Mesodermal cell (in vitro differentiated cells): ENCODE measurements at regions not wholly inside any gene's neighbourhood (a gene's known extent, or its start where the extent isn't known, plus 50 kb on each side); places are given as distances from the start of the nearest gene placed in this dataset.
"Not testable (repeated sequence)": the region's sequence is repeated elsewhere in the genome, so short reads cannot be mapped to it uniquely, and the experiment has no call there.

Source experiments
- H3K27ac ChIP-seq: 2 replicates; pipeline ENCODE4 v1.7.0; 2013; ENCODE audit warnings: mild to moderate bottlenecking, low read depth, low read length, moderate library complexity; ENCODE audit not compliant: severe bottlenecking
- H3K36me3 ChIP-seq: 2 replicates; pipeline ENCODE4 v1.7.1; 2013; ENCODE audit warnings: mild to moderate bottlenecking, low read length, moderate library complexity; ENCODE audit not compliant: control insufficient read depth, insufficient read depth
- H3K4me1 ChIP-seq: one replicate; pipeline ENCODE4 v1.7.1; 2013; ENCODE audit warnings: mild to moderate bottlenecking, low read length; ENCODE audit not compliant: insufficient read depth, control insufficient read depth, poor library complexity, severe bottlenecking
- H3K4me3 ChIP-seq: 2 replicates; pipeline ENCODE4 v1.7.0; 2013; ENCODE audit warnings: low read length, control low read depth, mild to moderate bottlenecking; ENCODE audit not compliant: insufficient read depth, poor library complexity, severe bottlenecking; ENCODE audit errors: extremely low read depth
- H3K9me3 ChIP-seq: 2 replicates; pipeline ENCODE4 v1.7.1; 2013; ENCODE audit warnings: mild to moderate bottlenecking, low read length, moderate library complexity; ENCODE audit not compliant: control insufficient read depth
- WGBS, 2 experiments: methylation state at CpG; one replicate each; pipeline ENCODE4 v1.1.5; 2013; ENCODE audit warnings: missing lambda C conversion rate in 2 of 2; ENCODE audit not compliant: insufficient coverage in 2 of 2; 5-methylcytosine and 5-hydroxymethylcytosine counted together

DNA sequence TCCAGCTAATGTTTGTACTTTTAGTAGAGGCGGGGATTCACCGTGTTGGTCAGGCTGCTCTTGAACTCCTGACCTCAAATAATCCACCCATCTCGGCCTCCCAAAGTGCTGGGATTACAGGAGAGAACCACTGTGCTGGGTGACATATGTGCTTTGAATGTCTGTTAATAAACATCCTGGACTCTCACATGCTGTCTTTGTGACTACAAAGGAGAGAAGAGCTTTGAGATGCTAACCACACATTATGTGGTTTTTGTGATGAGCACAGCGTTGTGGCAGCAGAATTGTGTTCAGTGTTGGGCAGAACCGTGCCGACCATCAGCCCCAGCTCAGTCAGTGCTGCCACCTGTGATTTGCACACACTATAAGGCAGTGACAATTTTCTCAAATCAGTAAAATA, 500.1 kb upstream of the KLF6 start:
- no peak overlapping the region for H3K27ac ChIP-seq
- H3K4me1 ChIP-seq, result peaks cover 17% of the 10 kb centered on the region
- 94 to 100% methylated on average over 2 to 3 of the region's 6 CpGs for WGBS, 2 experiments
- no peak overlapping the region for H3K4me3 ChIP-seq
- no peaks in the 10 kb centered on the region for H3K9me3 ChIP-seq
- H3K36me3 ChIP-seq, result no peaks in the 10 kb centered on the region

- WGBS, 2 experiments, result 90 to 95% methylated on average over 5 to 6 of the region's 7 CpGs
- Histone ChIP-seq H3K27ac (no peak overlapping the region), H3K9me3 (no peaks in the 10 kb centered on the region), H3K4me1 (peaks cover 21% of the 10 kb centered on the region), H3K4me3 (no peak overlapping the region), H3K36me3 (no peaks in the 10 kb centered on the region)
Measured at GRCh38 chr10:4283846-4284610, 499.0 kb upstream of the KLF6 start.

DNA sequence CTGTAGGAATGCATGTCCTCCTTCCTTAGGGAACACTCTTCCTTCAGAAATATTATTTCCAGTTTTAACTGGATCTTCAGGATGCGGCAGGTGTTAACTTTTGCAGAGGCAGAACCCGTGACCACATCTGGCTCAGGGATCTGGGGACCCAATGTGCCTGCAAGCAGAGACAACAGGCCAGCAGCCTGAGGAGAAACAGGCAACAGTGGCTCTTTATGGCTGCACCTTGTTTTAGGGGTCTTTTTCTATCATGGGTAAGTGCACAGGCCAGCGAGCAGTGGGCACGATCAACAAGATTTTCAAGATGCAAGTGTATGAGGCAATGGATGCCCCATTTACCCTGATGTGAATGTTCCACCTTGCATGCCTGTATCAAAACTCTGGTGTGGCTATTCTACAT, 497.5 kb upstream of the KLF6 start:
- Histone ChIP-seq H3K4me3 (no peak overlapping the region), H3K4me1 (peaks cover 21% of the 10 kb centered on the region), H3K9me3 (no peaks in the 10 kb centered on the region), H3K27ac (no peak overlapping the region), H3K36me3 (no peaks in the 10 kb centered on the region)
- 87 to 96% methylated on average over 3 to 4 of the region's 4 CpGs for WGBS, 2 experiments

GRCh38 chr10:4281190-4281825, 496.3 kb upstream of the KLF6 start:
- 79 to 91% methylated on average over 5 of the region's 6 CpGs for WGBS, 2 experiments
- Histone ChIP-seq H3K36me3 (no peaks in the 10 kb centered on the region), H3K4me3 (no peak overlapping the region), H3K4me1 (peaks cover 21% of the 10 kb centered on the region), H3K27ac (no peak overlapping the region), H3K9me3 (no peaks in the 10 kb centered on the region)

DNA sequence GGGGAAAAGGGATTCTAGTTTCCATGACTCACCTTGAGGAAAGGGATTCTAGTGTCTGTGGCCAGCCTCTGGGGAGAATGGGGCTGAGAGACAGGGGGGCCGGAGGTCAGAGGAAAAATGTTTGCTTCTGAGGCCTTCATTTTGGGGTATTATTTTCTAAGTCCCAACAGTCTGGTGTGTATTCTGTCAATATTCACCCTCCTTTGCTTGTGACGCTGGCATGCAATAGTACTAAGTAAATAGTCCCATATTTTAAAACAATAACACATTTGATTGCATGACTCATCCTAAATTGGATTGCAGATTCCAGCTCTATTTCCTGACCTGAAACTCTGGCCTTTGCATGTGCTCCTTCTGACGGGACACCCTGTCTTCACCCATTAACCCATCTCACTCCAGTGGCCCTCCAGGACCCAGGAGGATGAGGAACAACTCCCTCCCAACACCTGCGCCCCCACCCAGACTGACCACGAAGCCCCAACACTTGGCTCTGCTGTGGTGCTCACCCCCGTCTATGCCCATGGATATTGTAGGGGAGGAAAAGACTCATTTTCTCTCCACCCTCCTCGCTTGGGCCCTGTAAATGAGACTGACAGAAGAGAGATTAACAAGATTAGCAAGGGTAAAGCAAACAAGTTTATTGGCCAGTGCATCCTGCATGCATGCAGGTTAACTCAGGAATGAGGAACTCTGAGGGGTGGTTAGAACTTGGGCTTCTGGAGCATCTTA, 495.6 kb upstream of the KLF6 start:
- no peaks in the 10 kb centered on the region for H3K36me3 ChIP-seq
- no peak overlapping the region for H3K4me3 ChIP-seq
- H3K27ac ChIP-seq, result no peak overlapping the region
- H3K4me1 ChIP-seq, result peaks cover 21% of the 10 kb centered on the region
- WGBS, 2 experiments, result 85 to 100% methylated on average over 1 to 3 of the region's 7 CpGs
- no peaks in the 10 kb centered on the region for H3K9me3 ChIP-seq

- Histone ChIP-seq H3K27ac (no peak overlapping the region), H3K36me3 (no peaks in the 10 kb centered on the region), H3K9me3 (no peaks in the 10 kb centered on the region), H3K4me3 (no peak overlapping the region), H3K4me1 (peaks cover 21% of the 10 kb centered on the region)
- 100% methylated on average over 1 of the region's 1 CpG; no CpG with 5 or more reads in 1 of the 2 experiments for WGBS, 2 experiments
Measured at GRCh38 chr10:4279655-4280054, 494.6 kb upstream of the KLF6 start.

GRCh38 chr10:4278186-4278585, 493.2 kb upstream of the KLF6 start:
- H3K36me3 ChIP-seq, result no peaks in the 10 kb centered on the region
- no peak overlapping the region for H3K4me3 ChIP-seq
- no peak overlapping the region for H3K27ac ChIP-seq
- peaks cover 21% of the 10 kb centered on the region for H3K4me1 ChIP-seq
- H3K9me3 ChIP-seq, result no peaks in the 10 kb centered on the region
- WGBS, 2 experiments, result 100% methylated on average over 1 to 2 of the region's 4 CpGs

GRCh38 chr10:4276151-4276550, 491.1 kb upstream of the KLF6 start:
- no peak overlapping the region for H3K4me3 ChIP-seq
- H3K4me1 ChIP-seq, result peaks cover 10% of the 10 kb centered on the region
- no peak overlapping the region for H3K27ac ChIP-seq
- H3K9me3 ChIP-seq, result peaks cover 4% of the 10 kb centered on the region
- WGBS, 2 experiments, result 81 to 88% methylated on average over 1 to 3 of the region's 4 CpGs
- H3K36me3 ChIP-seq, result no peaks in the 10 kb centered on the region

- not testable (repeated sequence) for H3K36me3 ChIP-seq
Measured at GRCh38 chr10:4274671-4275070, 489.7 kb upstream of the KLF6 start.

GRCh38 chr10:4271193-4271592, 486.2 kb upstream of the KLF6 start:
- WGBS, 2 experiments, result 83 to 93% methylated on average over 3 to 5 of the region's 7 CpGs
- H3K9me3 ChIP-seq, result peaks cover 6% of the 10 kb centered on the region
- no peaks in the 10 kb centered on the region for H3K36me3 ChIP-seq

More at GRCh38 chr10:4274671-4275070, 489.7 kb upstream of the KLF6 start:
- H3K4me1 ChIP-seq, H3K4me3 ChIP-seq, H3K9me3 ChIP-seq, H3K27ac ChIP-seq: not testable (repeated sequence)

More at GRCh38 chr10:4271193-4271592, 486.2 kb upstream of the KLF6 start:
- no peak overlapping the region for H3K27ac ChIP-seq
- no peak overlapping the region for H3K4me3 ChIP-seq
- H3K4me1 ChIP-seq, result no peaks in the 10 kb centered on the region
